SK-N-SH (cell line): ENCODE measurements at regions not wholly inside any gene's neighbourhood (a gene's known extent, or its start where the extent isn't known, plus 50 kb on each side); places are given as distances from the start of the nearest gene placed in this dataset.

Experiments used
- CTCF ChIA-PET: fragments of 300-600, 350-600 bp; formaldehyde crosslinking; extraction: SDS; loops from one replicate; lab custom pipeline; 2021; lab: Yijun Ruan, JAX
- POLR2A ChIA-PET: fragments of 350-600 bp; sonication (Branson Sonifier 250); formaldehyde crosslinking; extraction: SDS; loops from one replicate; lab custom pipeline; 2020; ENCODE audit warnings: antibody characterized with exemption, inconsistent platforms; lab: Yijun Ruan, JAX
- DNase-seq: peaks from one replicate; pipeline ENCODE4 v3.0.0; 2012
- H2AFZ ChIP-seq: fragments of 200-600 bp; sonication (generic); 2 replicates; pipeline ENCODE4 v1.8.1; 2016; ENCODE audit warnings: antibody characterized with exemption, mild to moderate bottlenecking, low read depth
- H3F3A ChIP-seq: fragments of 200-600 bp; sonication (generic); replicated peaks from 2 replicates; pipeline ENCODE3; 2016; ENCODE audit warnings: antibody characterized with exemption, mild to moderate bottlenecking; ENCODE audit not compliant: insufficient read depth
- H3K27ac ChIP-seq, 2 experiments: fragments of 200-500 bp in 1 of 2; fragments of 200-600 bp in 1 of 2; sonication (Bioruptor generic) in 1 of 2; sonication (generic), shearing (Covaris generic) in 1 of 2; 2 replicates each; pipeline versions ENCODE4 v1.5.1 to v1.6.1; 2014 to 2016; ENCODE audit warnings: low read depth in 2 of 2, inconsistent platforms in 1 of 2, low read length in 1 of 2, mild to moderate bottlenecking in 1 of 2, mixed read lengths in 1 of 2
- H3K27me3 ChIP-seq: fragments of 200-600 bp; sonication (generic), shearing (Covaris generic); 2 replicates; pipeline ENCODE4 v1.6.1; 2016; ENCODE audit warnings: mixed run types; ENCODE audit not compliant: insufficient read depth
- H3K36me3 ChIP-seq, 2 experiments: fragments of 200-500 bp in 1 of 2; fragments of 200-600 bp in 1 of 2; sonication (Bioruptor generic) in 1 of 2; sonication (generic) in 1 of 2; replicated peaks in 1 of 2; 2 replicates each; pipeline versions ENCODE3 to v1.5.1; 2014 to 2016; ENCODE audit warnings: low read length in 1 of 2, mild to moderate bottlenecking in 1 of 2; ENCODE audit not compliant: insufficient read depth in 2 of 2, control insufficient read depth in 1 of 2
- H3K4me1 ChIP-seq, 2 experiments: fragments of 200-500 bp in 1 of 2; fragments of 200-600 bp in 1 of 2; sonication (Bioruptor generic) in 1 of 2; sonication (generic), shearing (Covaris generic) in 1 of 2; 2 replicates each; pipeline versions ENCODE4 v1.5.1 to v1.6.1; 2014 to 2016; ENCODE audit warnings: low read depth in 1 of 2, low read length in 1 of 2, mixed run types in 1 of 2; ENCODE audit not compliant: insufficient read depth in 2 of 2, control insufficient read depth in 1 of 2
- H3K4me2 ChIP-seq: fragments of 200-600 bp; sonication (generic), shearing (Covaris generic); 2 replicates; pipeline ENCODE4 v1.6.1; 2017; ENCODE audit warnings: mixed run types
- H3K4me3 ChIP-seq, 2 experiments: fragments of 200-500 bp in 1 of 2; fragments of 200-600 bp in 1 of 2; sonication (Bioruptor generic) in 1 of 2; sonication (generic), shearing (Covaris generic) in 1 of 2; 2 replicates each; pipeline versions ENCODE4 v1.5.1 to v1.8.1; 2014 to 2016; ENCODE audit warnings: low read depth in 2 of 2, inconsistent platforms in 1 of 2, low read length in 1 of 2, mild to moderate bottlenecking in 1 of 2, mixed read lengths in 1 of 2, moderate library complexity in 1 of 2
- H3K79me2 ChIP-seq: fragments of 200-600 bp; sonication (generic); 2 replicates; pipeline ENCODE4 v1.8.1; 2017; ENCODE audit warnings: mild to moderate bottlenecking; ENCODE audit not compliant: insufficient read depth
- H3K9ac ChIP-seq: fragments of 200-600 bp; sonication (generic); 2 replicates; pipeline ENCODE4 v1.6.1; 2017; ENCODE audit warnings: mixed run types
- H3K9me2 ChIP-seq: fragments of 200-600 bp; sonication (generic); 2 replicates; pipeline ENCODE4 v1.6.1; 2017; ENCODE audit warnings: mixed run types
- H3K9me3 ChIP-seq: fragments of 200-600 bp; sonication (generic); 2 replicates; pipeline ENCODE4 v1.6.1; 2017; ENCODE audit warnings: mixed run types, mild to moderate bottlenecking, moderate library complexity
- H4K20me1 ChIP-seq: fragments of 200-600 bp; sonication (generic); 2 replicates; pipeline ENCODE4 v1.6.1; 2017; ENCODE audit warnings: mild to moderate bottlenecking, mixed run types; ENCODE audit not compliant: insufficient read depth
- ELF1 ChIP-seq: IDR thresholded peaks from 2 replicates; pipeline ENCODE4 v1.4.0; 2012
- EZH2phosphoT487 ChIP-seq: fragments of 200-600 bp; sonication (generic); IDR thresholded peaks from 2 replicates; pipeline ENCODE4 v1.6.1; 2017; ENCODE audit warnings: low read depth, mixed run types, mild to moderate bottlenecking, antibody characterized with exemption, moderate library complexity, borderline replicate concordance
- FOXJ3 ChIP-seq: sonication (generic); formaldehyde crosslinking; IDR thresholded peaks from 2 replicates; pipeline ENCODE4 v1.5.1; 2020; ENCODE audit warnings: mild to moderate bottlenecking, missing genetic modification reagents
- FOXM1 ChIP-seq: IDR thresholded peaks from 2 replicates; pipeline ENCODE4 v1.4.0; 2012; ENCODE audit warnings: low read depth, mild to moderate bottlenecking
- JUND ChIP-seq: IDR thresholded peaks from 2 replicates; pipeline ENCODE4 v1.4.0; 2012
- MAX ChIP-seq: IDR thresholded peaks from 2 replicates; pipeline ENCODE4 v1.4.0; 2012; ENCODE audit warnings: low read depth
- MEF2A ChIP-seq: IDR thresholded peaks from 2 replicates; pipeline ENCODE4 v1.4.0; 2012; ENCODE audit warnings: low read depth, borderline replicate concordance
- NRF1 ChIP-seq: IDR thresholded peaks from 2 replicates; pipeline ENCODE4 v1.6.1; 2012; ENCODE audit warnings: low read depth, mild to moderate bottlenecking, low read length
- POLR2AphosphoS5 ChIP-seq: IDR thresholded peaks from 2 replicates; pipeline ENCODE4 v1.6.1; 2012; ENCODE audit warnings: low read depth, low read length
- RAD21 ChIP-seq: IDR thresholded peaks from 2 replicates; pipeline ENCODE4 v1.6.1; 2012; ENCODE audit warnings: mild to moderate bottlenecking, low read length
- RCOR1 ChIP-seq: fragments of 150-350 bp; IDR thresholded peaks from 2 replicates; pipeline ENCODE4 v1.6.1; 2017; ENCODE audit warnings: antibody characterized with exemption, low read length
- REST ChIP-seq: IDR thresholded peaks from 2 replicates; pipeline ENCODE4 v1.6.1; 2012; ENCODE audit warnings: mild to moderate bottlenecking, low read depth, low read length, moderate library complexity
- RXRA ChIP-seq: IDR thresholded peaks from 2 replicates; pipeline ENCODE4 v1.4.0; 2012; ENCODE audit warnings: low read depth, mild to moderate bottlenecking, borderline replicate concordance
- TAF1 ChIP-seq: IDR thresholded peaks from 2 replicates; pipeline ENCODE4 v1.6.1; 2012; ENCODE audit warnings: low read depth, mild to moderate bottlenecking, low read length, moderate library complexity, borderline replicate concordance
- TEAD4 ChIP-seq: IDR thresholded peaks from 2 replicates; pipeline ENCODE4 v1.4.0; 2012; ENCODE audit warnings: mild to moderate bottlenecking, borderline replicate concordance; ENCODE audit not compliant: insufficient read depth
- USF2 ChIP-seq: fragments of 150-350 bp; IDR thresholded peaks from 2 replicates; pipeline ENCODE4 v1.6.1; 2017; ENCODE audit warnings: antibody characterized with exemption, low read length, low read depth, borderline replicate concordance
- YY1 ChIP-seq: IDR thresholded peaks from 2 replicates; pipeline ENCODE4 v1.4.0; 2012; ENCODE audit warnings: low read depth, mild to moderate bottlenecking
- WGBS: methylation state at CpG from one replicate; pipeline ENCODE4 v1.1.6; 2017; ENCODE audit warnings: low lambda C conversion rate; 5-methylcytosine and 5-hydroxymethylcytosine counted together
- TF ChIP-seq, protein P1 (sequence below): IDR thresholded peaks from 2 replicates; pipeline ENCODE4 v1.4.0; 2012; ENCODE audit warnings: low read depth, borderline replicate concordance

- Histone ChIP-seq H4K20me1 (no peaks in the 10 kb centered on the region), H3K4me1 (no peaks in the 10 kb centered on the region), H3F3A (no peaks in the 10 kb centered on the region), H3K9me2 (peaks cover 3% of the 10 kb centered on the region; the same call in 1 of the 2 replicates), H3K4me2 (no peak overlapping the region), H3K9me3 (no peaks in the 10 kb centered on the region), H3K9ac (no peak overlapping the region), H2AFZ (no peak overlapping the region), H3K27me3 (no peaks in the 10 kb centered on the region), H3K79me2 (no peaks in the 10 kb centered on the region), H3K27ac (no peak overlapping the region), H3K36me3 (no peaks in the 10 kb centered on the region), H3K4me3 (no peak overlapping the region)
- no peak for DNase-seq
- POLR2A ChIA-PET = no interaction called here
- TF ChIP-seq REST (no peak), MAX (no peak), NRF1 (no peak)
- WGBS = 5% methylated on average over 1 of the region's 1 CpG
- CTCF ChIA-PET = no interaction called here
These were observed 146.2 kb downstream of the COX7C start for GRCh38 chr5:86763929-86764328.

DNA sequence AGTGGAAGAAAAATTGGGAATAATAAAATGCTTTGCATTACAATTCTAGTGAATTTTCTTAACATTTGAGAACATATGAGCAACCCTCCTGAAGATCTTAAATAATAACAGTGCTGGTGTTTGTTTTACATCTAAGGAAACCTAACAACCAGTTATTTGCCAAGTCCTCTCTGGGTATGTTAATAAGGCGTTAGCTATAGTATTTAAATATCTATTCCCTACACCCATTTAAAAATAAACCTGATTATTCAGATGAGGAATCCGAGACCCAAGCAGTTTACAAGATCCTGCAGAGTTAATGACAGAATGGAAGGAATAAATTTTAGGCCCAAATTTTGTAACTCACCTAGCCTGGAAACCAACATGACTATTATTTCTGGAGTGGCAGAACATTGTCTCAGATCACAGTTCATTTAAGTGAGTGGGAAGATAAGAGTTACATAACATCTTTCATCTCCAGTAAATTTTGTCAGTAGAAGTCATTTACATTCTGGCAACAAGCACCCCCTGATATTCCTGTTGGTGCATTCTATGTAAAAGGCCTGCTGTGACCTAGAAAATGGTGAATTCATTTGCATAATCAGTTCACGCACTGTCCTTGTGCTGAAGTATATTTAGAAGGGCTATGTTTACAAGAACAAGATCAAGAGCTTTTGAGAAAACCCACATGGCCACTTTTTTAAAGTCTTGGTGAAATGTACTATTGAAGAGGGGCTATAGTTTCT lies 148.2 kb downstream of the COX7C start:
- no peaks in the 10 kb centered on the region for H3K79me2 ChIP-seq
- no peak overlapping the region for H2AFZ ChIP-seq
- peaks cover 3% of the 10 kb centered on the region; the same call in 1 of the 2 replicates for H3K9me2 ChIP-seq
- no peaks in the 10 kb centered on the region for H3K27me3 ChIP-seq
- POLR2A ChIA-PET = no interaction called here
- H3K4me2 ChIP-seq = no peak overlapping the region
- no peaks in the 10 kb centered on the region for H3K9me3 ChIP-seq
- H3K36me3 ChIP-seq = no peaks in the 10 kb centered on the region
- H3K27ac ChIP-seq = no peak overlapping the region
- no peaks in the 10 kb centered on the region for H3K4me1 ChIP-seq
- WGBS = 4% methylated on average over 3 of the region's 3 CpGs
- H3F3A ChIP-seq = no peaks in the 10 kb centered on the region
- no peak overlapping the region for H3K4me3 ChIP-seq
- no peak for DNase-seq
- H4K20me1 ChIP-seq = no peaks in the 10 kb centered on the region
- CTCF ChIA-PET = interaction anchor here (0.7 kb wide), 1 partner anchor 1950 kb away, joined by 5 read pairs; no protein-coding TSS in a partner anchor
- H3K9ac ChIP-seq = no peak overlapping the region
- TF ChIP-seq, protein P1, sequence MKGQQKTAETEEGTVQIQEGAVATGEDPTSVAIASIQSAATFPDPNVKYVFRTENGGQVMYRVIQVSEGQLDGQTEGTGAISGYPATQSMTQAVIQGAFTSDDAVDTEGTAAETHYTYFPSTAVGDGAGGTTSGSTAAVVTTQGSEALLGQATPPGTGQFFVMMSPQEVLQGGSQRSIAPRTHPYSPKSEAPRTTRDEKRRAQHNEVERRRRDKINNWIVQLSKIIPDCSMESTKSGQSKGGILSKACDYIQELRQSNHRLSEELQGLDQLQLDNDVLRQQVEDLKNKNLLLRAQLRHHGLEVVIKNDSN = no peak
- TF ChIP-seq ELF1 = no peak
- TF ChIP-seq RXRA = no peak
- no peak for TF ChIP-seq RAD21
- TF ChIP-seq REST = no peak
- TF ChIP-seq YY1 = no peak
- no peak for TF ChIP-seq JUND
- TF ChIP-seq MEF2A = no peak
- TF ChIP-seq TEAD4 = no peak
- TF ChIP-seq USF2 = no peak
- no peak for TF ChIP-seq FOXM1
- no peak for TF ChIP-seq TAF1
- no peak for TF ChIP-seq RCOR1
- no peak for TF ChIP-seq FOXJ3 (CRISPR knock-in tag)
- no peak for TF ChIP-seq MAX
- no peak for TF ChIP-seq EZH2phosphoT487
- TF ChIP-seq POLR2AphosphoS5 = no peak
